Stimulated activated naive B cell treated with anti-CD40 and anti-IgM and Interleukin-4, amounts not matched to agents 10 μg/mL and 1 μg/mL and 100 μg/mL, for 72 hours (primary cell): ENCODE measurements at regions not wholly inside any gene's neighbourhood (a gene's known extent, or its start where the extent isn't known, plus 50 kb on each side); places are given as distances from the start of the nearest gene placed in this dataset.

Experiments used
- ATAC-seq, 2 donors: fragments of 150-1000 bp; cut with Tn5 transposase; replicated peaks; 2 replicates each; pipeline ENCODE4 v1.10.0; 2021; ENCODE audit warnings: moderate library complexity in 1 of 2
- DNase-seq: peaks from one replicate; pipeline ENCODE4 v3.0.0; 2021
- H3K27ac Mint-ChIP-seq: one replicate; pipeline ENCODE4 v1.8.0; 2022; ENCODE audit warnings: mild to moderate bottlenecking, mixed read lengths
- H3K27me3 Mint-ChIP-seq, 2 donors: one replicate each; pipeline ENCODE4 v1.8.0; 2022; ENCODE audit warnings: mixed read lengths in 2 of 2
- H3K36me3 Mint-ChIP-seq, 2 donors: one replicate each; pipeline ENCODE4 v1.8.0; 2022; ENCODE audit warnings: mixed read lengths in 2 of 2, mild to moderate bottlenecking in 1 of 2
- H3K4me1 Mint-ChIP-seq, 2 donors: one replicate each; pipeline ENCODE4 v1.8.0; 2022; ENCODE audit warnings: mixed read lengths in 2 of 2, mild to moderate bottlenecking in 1 of 2
- H3K4me3 Mint-ChIP-seq, 2 donors: one replicate each; pipeline ENCODE4 v1.8.0; 2022; ENCODE audit warnings: mild to moderate bottlenecking in 2 of 2, mixed read lengths in 2 of 2, moderate library complexity in 1 of 2
- H3K9me3 Mint-ChIP-seq, 2 donors: one replicate each; pipeline ENCODE4 v1.8.0; 2022; ENCODE audit warnings: mixed read lengths in 2 of 2, mild to moderate bottlenecking in 1 of 2

DNA sequence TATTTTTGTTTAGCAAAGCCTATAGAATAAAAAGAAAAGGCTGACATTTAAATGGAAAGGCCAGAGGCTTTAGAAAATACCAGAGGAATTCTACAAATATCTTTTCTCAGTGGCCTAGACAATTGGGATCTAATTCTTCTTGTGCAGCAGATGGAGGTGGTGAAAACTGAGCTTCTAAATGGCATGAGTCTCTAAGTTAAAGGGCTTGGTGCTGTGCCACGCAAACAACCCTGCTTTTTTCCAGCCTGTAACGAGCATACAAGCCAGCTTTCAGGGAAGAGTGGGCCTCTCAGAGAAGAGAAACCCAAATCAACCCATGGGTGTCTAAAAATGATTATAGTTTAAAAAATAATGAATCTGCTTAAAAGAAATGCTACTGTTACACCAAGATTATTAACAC, 237.9 kb upstream of the NAV3 start:
- Mint-ChIP-seq H3K4me3 (no peak overlapping the region), H3K4me1 (no peaks in the 10 kb centered on the region), H3K36me3 (no peaks in the 10 kb centered on the region), H3K27me3 (no peaks in the 10 kb centered on the region), H3K9me3 (peaks cover 6% of the 10 kb centered on the region in 2 donors), H3K27ac (no peak overlapping the region)
- ATAC-seq, result no peak
- DNase-seq, result no peak

DNA sequence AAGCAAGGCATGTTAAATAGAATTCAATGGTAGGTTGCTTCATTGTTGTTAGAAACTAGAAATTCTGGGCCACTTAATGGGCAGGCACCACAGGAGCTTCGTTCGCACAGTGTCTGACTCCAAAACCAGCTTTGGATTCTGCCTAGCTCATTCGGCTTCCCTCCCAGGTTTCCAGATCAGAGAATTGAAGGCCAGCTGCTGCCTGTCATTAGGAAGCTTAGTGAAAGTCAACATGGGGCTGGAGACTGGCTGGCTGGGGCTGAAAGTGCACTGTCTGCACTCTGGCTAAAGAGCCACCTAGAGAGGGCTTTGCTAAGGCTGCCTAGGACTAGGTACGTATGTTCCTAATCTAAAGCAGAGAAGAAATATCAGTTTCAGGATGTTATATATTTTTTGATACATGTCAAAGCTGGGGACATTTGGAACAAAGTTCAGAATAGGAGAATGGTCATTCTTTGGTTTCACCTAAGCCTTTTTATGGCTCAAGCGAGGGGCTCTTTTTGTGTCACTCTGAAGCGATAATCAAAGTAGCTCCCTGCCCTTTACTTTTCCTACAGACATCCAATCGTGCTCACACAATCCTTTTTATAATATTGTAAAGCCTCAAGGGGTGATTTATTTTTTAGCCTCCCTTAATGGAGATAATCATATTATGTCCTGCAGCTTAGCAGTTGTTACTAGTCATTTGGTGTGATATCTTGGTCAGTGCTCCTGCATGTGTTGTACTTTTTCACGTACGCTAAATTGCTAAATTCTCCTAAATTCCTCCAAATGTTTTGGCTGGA, 238.5 kb upstream of the NAV3 start:
- no peak overlapping the region for H3K27ac Mint-ChIP-seq
- no peaks in the 10 kb centered on the region for H3K36me3 Mint-ChIP-seq
- no peaks in the 10 kb centered on the region for H3K4me1 Mint-ChIP-seq
- ATAC-seq (no peak), DNase-seq (no peak)
- no peak overlapping the region for H3K4me3 Mint-ChIP-seq
- H3K9me3 Mint-ChIP-seq, result peaks cover 6% of the 10 kb centered on the region in 2 donors
- no peaks in the 10 kb centered on the region for H3K27me3 Mint-ChIP-seq

DNA sequence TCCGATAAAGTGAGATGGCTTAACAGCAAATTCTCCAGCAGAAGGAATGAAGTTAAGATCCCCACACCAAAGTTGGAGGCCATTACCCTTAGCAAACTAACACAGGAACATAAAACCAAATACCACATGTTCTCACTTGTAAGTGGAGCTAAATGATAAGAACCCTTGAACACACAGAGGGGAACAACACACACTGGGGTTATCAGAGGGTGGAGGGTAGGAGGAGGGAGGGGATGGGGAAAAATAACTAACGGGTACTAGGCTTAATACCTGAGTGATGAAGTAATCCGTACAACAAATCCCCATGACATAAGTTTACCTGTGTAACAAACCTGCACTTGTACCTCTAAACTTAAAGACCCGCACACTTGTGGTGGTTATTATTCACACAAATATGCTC, 240.4 kb upstream of the NAV3 start:
- no peak overlapping the region for H3K27ac Mint-ChIP-seq
- no peaks in the 10 kb centered on the region for H3K4me1 Mint-ChIP-seq
- H3K9me3 Mint-ChIP-seq, result peaks cover 6% of the 10 kb centered on the region in 2 donors
- DNase-seq (no peak), ATAC-seq (no peak)
- no peaks in the 10 kb centered on the region for H3K27me3 Mint-ChIP-seq
- no peaks in the 10 kb centered on the region for H3K36me3 Mint-ChIP-seq
- no peak overlapping the region for H3K4me3 Mint-ChIP-seq

DNA sequence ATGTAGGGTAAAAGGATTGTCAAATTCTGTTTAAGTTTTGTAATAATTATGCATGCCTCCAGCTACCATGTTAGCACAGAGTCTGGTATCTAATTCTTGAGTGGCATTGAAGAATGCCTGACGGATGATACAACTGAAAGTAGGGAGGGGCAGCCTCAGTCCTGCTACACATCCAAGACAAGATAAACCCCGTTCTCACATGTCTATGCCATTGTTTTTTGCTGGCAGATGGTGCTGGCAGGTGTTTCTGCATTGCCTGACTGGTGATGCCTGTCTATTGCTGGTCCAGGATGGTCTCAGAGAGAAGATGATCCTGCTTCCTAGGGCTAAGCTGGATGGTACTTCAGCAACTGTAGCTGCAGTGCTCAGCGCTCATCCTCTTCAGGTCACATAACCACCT, 245.8 kb upstream of the NAV3 start:
- ATAC-seq (no peak), DNase-seq (no peak)
- H3K36me3 Mint-ChIP-seq, result no peaks in the 10 kb centered on the region
- peaks cover 6% of the 10 kb centered on the region in 2 donors for H3K9me3 Mint-ChIP-seq
- H3K27me3 Mint-ChIP-seq, result no peaks in the 10 kb centered on the region
- H3K4me1 Mint-ChIP-seq, result no peaks in the 10 kb centered on the region
- no peak overlapping the region for H3K4me3 Mint-ChIP-seq
- H3K27ac Mint-ChIP-seq, result no peak overlapping the region

DNA sequence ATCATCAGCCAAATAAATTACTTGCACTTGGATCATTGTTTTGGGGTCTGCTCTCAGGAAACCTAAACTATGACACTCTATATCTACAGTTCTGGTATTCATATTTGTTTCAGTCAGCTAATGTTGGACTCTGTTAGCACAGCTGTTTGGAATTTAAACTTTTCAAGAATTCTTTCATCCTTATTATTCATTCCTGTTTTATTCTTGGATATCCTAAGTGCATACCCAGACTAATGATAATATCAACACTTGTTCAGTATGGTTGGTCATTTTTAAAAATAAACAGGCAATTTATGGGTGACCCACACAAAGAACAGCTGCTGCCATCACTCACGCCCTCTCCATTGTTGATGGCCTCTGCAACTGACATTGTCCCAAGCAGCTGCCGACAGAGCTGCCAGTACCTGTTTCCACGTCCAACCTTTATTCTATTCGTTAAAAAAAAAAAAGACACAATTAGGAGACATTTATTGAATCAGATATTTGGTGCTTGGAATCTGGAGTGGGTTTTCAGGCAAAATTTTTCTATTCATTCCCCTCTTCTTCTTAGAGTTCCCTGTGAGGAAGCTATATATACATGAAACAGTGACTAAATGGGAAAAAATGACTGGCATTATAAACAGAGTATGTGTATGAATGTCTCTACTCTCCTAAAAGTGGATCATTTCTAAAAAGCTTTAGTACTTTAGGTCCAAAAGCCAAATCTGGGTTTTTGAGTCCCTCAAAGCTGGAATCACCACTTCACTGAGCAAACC, 252.1 kb upstream of the NAV3 start:
- H3K27me3 Mint-ChIP-seq, result no peaks in the 10 kb centered on the region
- ATAC-seq (no peak), DNase-seq (no peak)
- no peaks in the 10 kb centered on the region for H3K9me3 Mint-ChIP-seq
- H3K4me1 Mint-ChIP-seq, result no peaks in the 10 kb centered on the region
- no peak overlapping the region for H3K4me3 Mint-ChIP-seq
- no peaks in the 10 kb centered on the region for H3K36me3 Mint-ChIP-seq
- H3K27ac Mint-ChIP-seq, result no peak overlapping the region

DNA sequence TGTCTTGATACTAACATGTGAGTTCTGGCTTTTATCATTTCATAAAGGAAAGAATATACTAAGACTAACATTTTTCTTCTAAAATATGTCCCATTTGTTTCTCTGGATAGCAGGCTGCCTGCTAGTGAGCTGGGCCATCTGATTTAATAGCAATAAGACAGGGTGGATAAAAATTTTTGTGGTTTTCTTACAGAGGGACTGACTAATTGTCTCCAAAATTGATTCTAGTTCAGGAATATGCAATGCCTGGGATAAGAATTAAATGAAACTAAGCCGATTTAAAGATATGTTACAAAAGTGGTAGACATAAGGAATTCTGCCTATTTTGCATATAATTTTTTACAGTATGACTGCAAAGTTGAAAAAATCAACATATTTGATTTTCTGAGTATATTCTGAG, 252.9 kb upstream of the NAV3 start:
- no peak for ATAC-seq
- Mint-ChIP-seq H3K27me3 (no peaks in the 10 kb centered on the region), H3K9me3 (no peaks in the 10 kb centered on the region), H3K4me1 (no peaks in the 10 kb centered on the region), H3K36me3 (no peaks in the 10 kb centered on the region), H3K27ac (no peak overlapping the region), H3K4me3 (no peak overlapping the region)
- DNase-seq, result no peak

DNA sequence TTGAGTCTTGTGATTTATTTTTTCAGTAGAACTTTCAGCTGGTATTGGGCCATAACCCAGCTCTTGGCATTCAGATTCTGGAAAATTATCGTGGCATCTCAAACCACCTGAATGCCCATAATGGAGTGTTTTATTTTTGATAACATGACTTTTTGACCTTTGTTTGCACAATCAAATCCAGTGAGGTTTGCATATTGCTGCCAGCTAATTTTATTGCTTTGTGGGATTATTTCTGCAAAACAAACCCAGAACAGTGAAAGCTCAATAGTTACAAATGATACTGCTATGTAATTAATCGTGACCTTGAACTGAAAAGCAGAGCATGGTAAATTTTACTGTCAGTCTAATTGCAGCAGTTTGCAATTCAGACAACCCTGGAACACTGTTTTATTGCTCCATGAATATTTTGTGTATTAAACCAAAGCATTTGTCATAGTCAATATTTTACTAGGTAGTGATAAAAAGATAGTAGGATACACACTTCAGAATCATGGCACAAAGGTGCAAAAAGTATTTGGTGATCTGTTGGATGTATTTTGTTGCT, 255.2 kb upstream of the NAV3 start:
- ATAC-seq, result no peak
- no peaks in the 10 kb centered on the region for H3K36me3 Mint-ChIP-seq
- H3K9me3 Mint-ChIP-seq, result no peaks in the 10 kb centered on the region
- DNase-seq, result no peak
- H3K4me1 Mint-ChIP-seq, result no peaks in the 10 kb centered on the region
- no peaks in the 10 kb centered on the region for H3K27me3 Mint-ChIP-seq
- H3K4me3 Mint-ChIP-seq, result no peak overlapping the region
- no peak overlapping the region for H3K27ac Mint-ChIP-seq

DNA sequence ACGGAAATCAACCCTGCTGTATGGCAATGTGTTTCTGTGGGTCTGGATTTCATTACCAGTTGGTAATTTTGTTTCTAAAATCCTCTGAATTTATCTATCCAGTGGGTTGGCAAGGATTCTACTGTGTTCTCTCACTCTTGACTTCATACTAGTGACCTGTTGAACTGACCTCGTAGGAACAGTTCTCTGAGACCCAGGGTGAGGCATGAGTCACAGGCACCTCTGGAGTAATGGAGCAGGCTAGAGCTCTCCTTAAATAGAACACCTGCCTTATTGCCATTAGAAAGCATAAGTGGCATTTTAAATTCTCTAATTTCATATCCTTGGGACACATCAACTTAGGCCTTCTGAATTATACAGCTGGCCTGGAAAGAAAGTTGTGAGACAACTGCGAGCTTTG, 258.3 kb upstream of the NAV3 start:
- H3K9me3 Mint-ChIP-seq, result no peaks in the 10 kb centered on the region
- no peak overlapping the region for H3K27ac Mint-ChIP-seq
- no peaks in the 10 kb centered on the region for H3K27me3 Mint-ChIP-seq
- H3K36me3 Mint-ChIP-seq, result no peaks in the 10 kb centered on the region
- no peak overlapping the region for H3K4me3 Mint-ChIP-seq
- no peak for DNase-seq
- ATAC-seq, result no peak
- H3K4me1 Mint-ChIP-seq, result no peaks in the 10 kb centered on the region

DNA sequence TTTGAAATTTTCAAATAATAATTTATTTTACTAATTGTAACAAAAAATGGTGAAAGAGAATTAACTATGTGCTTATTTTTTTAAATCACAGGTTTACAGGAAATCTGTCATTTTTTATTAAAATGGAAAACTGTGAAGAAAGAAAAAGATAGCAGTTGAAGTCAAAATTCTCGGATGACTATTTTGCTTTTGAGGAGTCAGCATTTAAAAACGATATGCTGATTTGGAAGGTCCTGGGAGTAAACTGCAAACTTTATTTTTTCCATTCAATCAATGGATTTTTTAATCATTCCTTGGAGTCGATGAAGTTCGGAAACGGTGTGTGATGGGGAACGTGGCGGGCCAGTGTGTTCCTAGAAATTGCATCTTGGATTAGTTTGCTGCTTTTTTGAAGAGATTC, 258.9 kb upstream of the NAV3 start:
- Mint-ChIP-seq H3K27me3 (no peaks in the 10 kb centered on the region), H3K9me3 (no peaks in the 10 kb centered on the region), H3K4me3 (no peak overlapping the region), H3K4me1 (no peaks in the 10 kb centered on the region), H3K36me3 (no peaks in the 10 kb centered on the region), H3K27ac (no peak overlapping the region)
- no peak for ATAC-seq
- DNase-seq, result no peak

DNA sequence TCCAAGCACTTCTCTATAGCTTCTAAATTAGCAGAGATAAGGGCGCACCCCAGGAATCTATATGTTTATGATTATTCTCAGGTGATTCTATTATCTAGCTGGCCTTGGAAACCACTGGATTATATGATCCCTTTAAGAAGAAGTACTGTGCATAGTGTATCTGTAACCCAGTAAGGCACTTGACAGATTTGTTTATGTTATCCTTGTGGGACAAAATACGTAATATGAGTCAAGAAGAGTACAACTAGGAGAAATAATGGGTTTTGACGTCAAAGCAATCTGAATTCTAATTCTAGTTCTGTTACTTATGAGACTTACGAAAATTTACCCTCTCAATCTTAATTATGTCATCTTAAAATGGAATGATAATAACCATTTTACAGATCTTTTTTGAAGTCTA, 259.6 kb upstream of the NAV3 start:
- Mint-ChIP-seq H3K4me1 (no peaks in the 10 kb centered on the region), H3K9me3 (no peaks in the 10 kb centered on the region), H3K27me3 (no peaks in the 10 kb centered on the region), H3K4me3 (no peak overlapping the region), H3K36me3 (no peaks in the 10 kb centered on the region), H3K27ac (no peak overlapping the region)
- DNase-seq (no peak), ATAC-seq (no peak)

DNA sequence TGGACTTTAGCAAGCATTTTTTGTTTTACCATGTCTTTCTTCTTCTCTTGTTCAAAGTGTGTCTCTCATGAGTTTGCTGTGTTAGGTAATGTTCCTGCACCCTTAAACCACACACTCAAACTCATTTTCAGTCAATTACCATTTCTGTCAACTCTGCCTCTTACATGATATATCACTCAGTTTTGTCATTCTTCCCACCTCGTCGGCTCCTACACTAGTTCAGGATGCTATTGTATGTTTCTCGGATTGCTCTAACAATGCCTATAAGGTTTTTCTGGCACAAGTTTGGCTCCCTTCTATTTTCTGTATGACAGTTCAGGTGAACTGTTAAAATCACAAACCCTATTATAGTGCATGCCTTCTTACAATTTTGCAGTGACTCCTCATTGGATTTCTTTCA, 260.8 kb upstream of the NAV3 start:
- Mint-ChIP-seq H3K4me1 (no peaks in the 10 kb centered on the region), H3K9me3 (no peaks in the 10 kb centered on the region), H3K27me3 (no peaks in the 10 kb centered on the region), H3K36me3 (no peaks in the 10 kb centered on the region), H3K27ac (no peak overlapping the region), H3K4me3 (no peak overlapping the region)
- DNase-seq (no peak), ATAC-seq (no peak)

DNA sequence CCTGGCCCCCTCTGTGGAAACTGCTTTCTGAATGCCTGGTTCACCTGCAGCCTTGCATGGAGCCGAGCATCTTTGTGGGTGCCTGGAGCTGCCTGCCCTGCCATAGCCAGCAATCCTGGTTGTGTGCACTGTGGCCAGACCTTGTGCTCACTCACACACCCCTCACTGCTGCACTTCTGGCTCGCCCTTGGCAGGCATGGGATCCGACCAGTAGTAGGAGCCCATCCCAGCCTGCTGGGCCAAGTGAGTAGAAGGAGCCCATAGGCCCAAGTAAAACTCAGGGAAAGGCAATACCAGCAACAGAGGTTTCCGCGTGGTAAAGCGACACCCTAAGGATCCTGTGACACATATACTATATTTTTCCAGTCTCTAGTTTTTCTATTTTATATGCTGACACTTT, 270.0 kb upstream of the NAV3 start:
- no peaks in the 10 kb centered on the region for H3K36me3 Mint-ChIP-seq
- H3K4me3 Mint-ChIP-seq, result no peak overlapping the region
- no peak for ATAC-seq
- H3K9me3 Mint-ChIP-seq, result peaks cover 0 to 1% of the 10 kb centered on the region in 2 donors
- H3K27me3 Mint-ChIP-seq, result no peaks in the 10 kb centered on the region
- no peak for DNase-seq
- no peak overlapping the region for H3K27ac Mint-ChIP-seq
- no peaks in the 10 kb centered on the region for H3K4me1 Mint-ChIP-seq

DNA sequence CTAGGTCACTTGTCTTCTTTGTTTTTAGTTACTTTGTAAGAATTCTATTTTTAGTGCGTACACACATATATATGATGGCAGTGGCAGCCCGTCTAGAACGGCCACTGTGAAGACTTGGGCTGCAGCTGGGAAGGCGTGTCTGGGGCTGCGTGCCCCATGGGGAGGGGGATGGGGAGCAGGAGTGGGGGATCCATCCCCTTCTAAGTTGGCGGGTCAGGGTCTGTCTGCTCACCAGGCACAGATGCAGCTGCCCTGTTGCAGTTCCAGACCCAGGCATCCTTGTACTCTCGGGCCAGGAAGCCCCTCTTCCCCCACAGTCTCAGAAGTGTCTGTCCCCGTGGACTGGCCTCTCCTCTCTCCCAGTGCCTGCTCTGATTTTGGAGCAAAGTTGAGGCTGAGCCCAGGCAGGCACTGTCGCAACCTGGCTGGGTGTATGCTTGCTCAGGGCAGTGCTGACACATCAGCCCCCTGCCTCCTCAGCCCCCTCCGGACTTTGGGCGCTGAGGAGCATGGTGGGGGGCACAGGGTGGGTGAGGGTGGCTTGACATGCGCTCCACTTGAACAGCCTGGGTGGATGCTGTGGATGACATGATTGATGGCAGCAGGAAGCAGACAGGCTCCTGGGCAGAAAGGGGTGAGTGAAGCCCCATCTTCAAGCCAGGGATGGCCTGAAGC, 271.2 kb upstream of the NAV3 start:
- Mint-ChIP-seq H3K27me3 (no peaks in the 10 kb centered on the region), H3K9me3 (peaks cover 0 to 4% of the 10 kb centered on the region in 2 donors), H3K4me1 (no peaks in the 10 kb centered on the region), H3K27ac (no peak overlapping the region), H3K4me3 (no peak overlapping the region), H3K36me3 (no peaks in the 10 kb centered on the region)
- DNase-seq, result no peak
- no peak for ATAC-seq

DNA sequence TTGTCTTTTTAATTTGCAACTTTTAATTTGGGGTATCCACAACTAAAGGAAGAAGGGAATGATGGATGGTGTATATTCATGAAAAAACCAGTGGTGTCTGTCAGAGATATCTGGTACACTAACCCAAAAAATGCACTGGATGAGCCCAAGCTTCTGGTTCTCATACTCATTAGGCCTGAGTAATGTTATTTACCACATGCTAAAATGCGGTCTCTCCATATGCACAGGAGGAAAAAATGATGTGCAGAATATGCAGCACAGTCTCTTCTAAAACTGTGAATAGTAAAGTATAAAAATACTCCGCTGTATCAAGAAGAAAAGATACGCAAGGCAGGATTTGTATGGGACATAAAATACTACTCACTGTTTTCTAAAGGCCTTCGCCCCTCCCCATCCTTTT, 275.6 kb upstream of the NAV3 start:
- Mint-ChIP-seq H3K9me3 (peaks cover 0 to 7% of the 10 kb centered on the region in 2 donors), H3K4me3 (no peak overlapping the region), H3K36me3 (no peaks in the 10 kb centered on the region), H3K4me1 (no peaks in the 10 kb centered on the region), H3K27ac (no peak overlapping the region), H3K27me3 (no peaks in the 10 kb centered on the region)
- no peak for ATAC-seq
- no peak for DNase-seq
